ENCODE measurements at regions not wholly inside any gene's neighbourhood (a gene's known extent, or its start where the extent isn't known, plus 50 kb on each side); places are given as distances from the start of the nearest gene placed in this dataset.

DNA sequence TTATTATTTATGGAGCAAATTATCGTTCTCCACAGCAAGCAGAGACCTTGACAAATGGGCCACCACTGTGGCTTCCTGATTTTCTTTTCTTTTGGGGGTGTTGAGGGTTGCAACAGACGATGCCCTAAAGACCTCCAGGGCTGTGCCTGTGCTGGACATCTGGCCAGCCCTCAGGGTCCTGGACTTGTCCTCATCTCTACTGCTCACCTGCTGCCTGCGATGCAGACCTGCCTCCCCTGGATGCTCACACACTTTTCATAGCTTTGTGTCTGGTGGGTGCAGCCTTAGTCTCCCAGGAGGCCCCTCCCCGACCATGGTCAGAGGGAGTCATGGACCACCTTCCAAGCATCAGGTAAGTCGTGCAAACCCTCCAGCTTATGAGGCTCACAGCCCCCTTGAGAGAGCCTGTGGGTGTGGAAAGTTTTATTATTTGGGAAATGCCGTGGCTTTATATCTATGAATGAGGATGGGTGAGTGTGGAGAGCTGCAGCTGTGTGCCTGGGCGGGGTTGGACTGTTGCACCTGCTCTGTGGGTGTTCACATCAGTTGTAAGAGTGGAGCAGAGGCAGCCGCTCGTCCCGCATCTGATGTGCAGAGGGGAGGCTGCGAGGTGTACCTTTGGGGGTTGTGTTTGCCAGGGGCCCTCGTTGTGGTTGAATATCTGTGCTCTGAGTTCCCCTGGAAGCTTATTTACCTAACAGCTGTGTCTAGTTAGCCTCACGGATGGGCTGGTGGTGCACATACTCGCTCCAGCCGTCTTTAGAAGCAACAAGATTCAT is 126.3 kb upstream of the IRX4 start:
- TF ChIP-seq, protein P1, sequence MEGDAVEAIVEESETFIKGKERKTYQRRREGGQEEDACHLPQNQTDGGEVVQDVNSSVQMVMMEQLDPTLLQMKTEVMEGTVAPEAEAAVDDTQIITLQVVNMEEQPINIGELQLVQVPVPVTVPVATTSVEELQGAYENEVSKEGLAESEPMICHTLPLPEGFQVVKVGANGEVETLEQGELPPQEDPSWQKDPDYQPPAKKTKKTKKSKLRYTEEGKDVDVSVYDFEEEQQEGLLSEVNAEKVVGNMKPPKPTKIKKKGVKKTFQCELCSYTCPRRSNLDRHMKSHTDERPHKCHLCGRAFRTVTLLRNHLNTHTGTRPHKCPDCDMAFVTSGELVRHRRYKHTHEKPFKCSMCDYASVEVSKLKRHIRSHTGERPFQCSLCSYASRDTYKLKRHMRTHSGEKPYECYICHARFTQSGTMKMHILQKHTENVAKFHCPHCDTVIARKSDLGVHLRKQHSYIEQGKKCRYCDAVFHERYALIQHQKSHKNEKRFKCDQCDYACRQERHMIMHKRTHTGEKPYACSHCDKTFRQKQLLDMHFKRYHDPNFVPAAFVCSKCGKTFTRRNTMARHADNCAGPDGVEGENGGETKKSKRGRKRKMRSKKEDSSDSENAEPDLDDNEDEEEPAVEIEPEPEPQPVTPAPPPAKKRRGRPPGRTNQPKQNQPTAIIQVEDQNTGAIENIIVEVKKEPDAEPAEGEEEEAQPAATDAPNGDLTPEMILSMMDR (IDR thresholded peaks at IDR 0.05), result no peak
- no peak for TF ChIP-seq POLR2A (IDR thresholded peaks at IDR 0.05)

Measured in ovary (tissue), 3 donors.